Neural cell (in vitro differentiated cells): ENCODE measurements at regions not wholly inside any gene's neighbourhood (a gene's known extent, or its start where the extent isn't known, plus 50 kb on each side); places are given as distances from the start of the nearest gene placed in this dataset.

Source experiments
- H2AFZ ChIP-seq: fragments of 200-600, 300-800 bp; sonication (generic), shearing (Covaris generic); 2 replicates; pipeline ENCODE4 v1.6.0; 2014; ENCODE audit warnings: low read depth, mild to moderate bottlenecking, antibody characterized with exemption, low read length, moderate library complexity
- H3F3A ChIP-seq: fragments of 200-600 bp; shearing (Covaris generic); 2 replicates; pipeline ENCODE4 v1.6.1; 2016; ENCODE audit warnings: mild to moderate bottlenecking, moderate library complexity, mixed read lengths, antibody characterized with exemption, low read length; ENCODE audit not compliant: insufficient read depth, poor library complexity, severe bottlenecking
- H3K27ac ChIP-seq: fragments of 200-600, 300-800 bp; sonication (generic), shearing (Covaris generic); 2 replicates; pipeline ENCODE4 v1.5.1; 2014; ENCODE audit warnings: mild to moderate bottlenecking, low read length, moderate library complexity
- H3K27me3 ChIP-seq: fragments of 300-800, 200-600 bp; sonication (generic), shearing (Covaris generic); 2 replicates; pipeline ENCODE4 v1.6.0; 2014; ENCODE audit warnings: mild to moderate bottlenecking, low read depth, low read length, moderate library complexity; ENCODE audit not compliant: insufficient read depth
- H3K36me3 ChIP-seq: fragments of 300-800, 200-600 bp; sonication (generic), shearing (Covaris generic); 2 replicates; pipeline ENCODE4 v1.5.1; 2014; ENCODE audit warnings: mild to moderate bottlenecking, antibody characterized with exemption, low read length, moderate library complexity; ENCODE audit not compliant: insufficient read depth
- H3K4me2 ChIP-seq: fragments of 300-800, 200-600 bp; sonication (generic), shearing (Covaris generic); 2 replicates; pipeline ENCODE4 v1.6.0; 2014; ENCODE audit warnings: mild to moderate bottlenecking, low read length
- H3K4me3 ChIP-seq: fragments of 300-800, 200-600 bp; sonication (generic), shearing (Covaris generic); 2 replicates; pipeline ENCODE4 v1.5.1; 2014; ENCODE audit warnings: mild to moderate bottlenecking, low read length, moderate library complexity
- H3K79me2 ChIP-seq: fragments of 200-600 bp; shearing (Covaris generic); replicated peaks from 2 replicates; pipeline ENCODE4 v1.6.0; 2014; ENCODE audit warnings: mild to moderate bottlenecking, low read length, moderate library complexity; ENCODE audit not compliant: insufficient read depth
- H3K9ac ChIP-seq: fragments of 300-800, 200-600 bp; sonication (generic), shearing (Covaris generic); 2 replicates; pipeline ENCODE4 v1.6.1; 2016; ENCODE audit warnings: mild to moderate bottlenecking, low read length, mixed read lengths
- H3K9me2 ChIP-seq: fragments of 200-600 bp; shearing (Covaris generic); 2 replicates; pipeline ENCODE4 v1.6.1; 2016; ENCODE audit warnings: mild to moderate bottlenecking, low read length, mixed read lengths; ENCODE audit not compliant: insufficient read depth
- H3K9me3 ChIP-seq: fragments of 200-600, 300-800 bp; sonication (generic), shearing (Covaris generic); 2 replicates; pipeline ENCODE4 v1.6.1; 2016; ENCODE audit warnings: mild to moderate bottlenecking, mixed run types, low read length, moderate library complexity, mixed read lengths
- H4K20me1 ChIP-seq: fragments of 200-600 bp; shearing (Covaris generic); 2 replicates; pipeline ENCODE4 v1.6.1; 2016; ENCODE audit warnings: mild to moderate bottlenecking, mixed run types; ENCODE audit not compliant: insufficient read depth
- CTCF ChIP-seq: fragments of 450-650 bp; IDR thresholded peaks from 2 replicates; pipeline ENCODE4 v1.5.1; 2014; ENCODE audit warnings: antibody characterized with exemption, mild to moderate bottlenecking, moderate library complexity; ENCODE audit not compliant: poor library complexity, severe bottlenecking
- EP300 ChIP-seq: fragments of 450-650 bp; conservative IDR thresholded peaks from 2 replicates; pipeline ENCODE4 v1.6.1; 2014; ENCODE audit warnings: antibody characterized with exemption, mild to moderate bottlenecking, moderate library complexity; ENCODE audit not compliant: poor library complexity, severe bottlenecking
- EZH2 ChIP-seq: fragments of 200-600, 300-800 bp; shearing (Covaris generic), sonication (generic); IDR thresholded peaks from 2 replicates; pipeline ENCODE4 v1.6.1; 2014; ENCODE audit warnings: antibody characterized with exemption, low read length, borderline replicate concordance, mild to moderate bottlenecking; ENCODE audit not compliant: insufficient read depth, poor library complexity, severe bottlenecking
- MXI1 ChIP-seq: fragments of 450-650 bp; conservative IDR thresholded peaks from 2 replicates; pipeline ENCODE4 v1.6.1; 2014; ENCODE audit warnings: antibody characterized with exemption, mild to moderate bottlenecking; ENCODE audit not compliant: poor library complexity, severe bottlenecking
- POLR2AphosphoS5 ChIP-seq: IDR thresholded peaks from 2 replicates; pipeline ENCODE4 v1.6.1; 2012
- RAD21 ChIP-seq: fragments of 450-650 bp; conservative IDR thresholded peaks from 2 replicates; pipeline ENCODE4 v1.6.1; 2014; ENCODE audit warnings: antibody characterized with exemption, mild to moderate bottlenecking, moderate library complexity
- REST ChIP-seq: IDR thresholded peaks from 2 replicates; pipeline ENCODE4 v1.6.1; 2012; ENCODE audit warnings: borderline replicate concordance
- SMC3 ChIP-seq: fragments of 450-650 bp; conservative IDR thresholded peaks from 2 replicates; pipeline ENCODE4 v1.6.1; 2014; ENCODE audit warnings: antibody characterized with exemption, mild to moderate bottlenecking, moderate library complexity; ENCODE audit not compliant: poor library complexity
- TAF1 ChIP-seq: IDR thresholded peaks from 2 replicates; pipeline ENCODE4 v1.6.1; 2012; ENCODE audit warnings: low read depth

- Histone ChIP-seq H3K4me2 (no peak overlapping the region), H3K36me3 (no peaks in the 10 kb centered on the region), H3K4me3 (no peak overlapping the region), H4K20me1 (no peaks in the 10 kb centered on the region), H3F3A (no peaks in the 10 kb centered on the region), H3K79me2 (no peaks in the 10 kb centered on the region), H2AFZ (no peak overlapping the region), H3K9me3 (no peaks in the 10 kb centered on the region), H3K27me3 (no peaks in the 10 kb centered on the region), H3K9ac (no peak overlapping the region), H3K27ac (no peak overlapping the region), H3K9me2 (no peaks in the 10 kb centered on the region)
- TF ChIP-seq REST (no peak), POLR2AphosphoS5 (no peak), TAF1 (no peak), MXI1 (no peak), EP300 (no peak), CTCF (no peak), EZH2 (no peak), SMC3 (no peak), RAD21 (no peak)
These were observed 522.7 kb upstream of the CDH4 start for GRCh38 chr20:60729135-60729900.

- Histone ChIP-seq H3K9ac (no peak overlapping the region), H3F3A (no peaks in the 10 kb centered on the region), H3K4me2 (no peak overlapping the region), H3K27me3 (no peaks in the 10 kb centered on the region), H4K20me1 (no peaks in the 10 kb centered on the region), H3K36me3 (no peaks in the 10 kb centered on the region), H3K27ac (no peak overlapping the region), H3K4me3 (no peak overlapping the region), H3K9me2 (no peaks in the 10 kb centered on the region), H2AFZ (no peak overlapping the region), H3K9me3 (no peaks in the 10 kb centered on the region), H3K79me2 (no peaks in the 10 kb centered on the region)
- TF ChIP-seq EP300, result no peak
- TF ChIP-seq TAF1, result no peak
- TF ChIP-seq MXI1, result no peak
- TF ChIP-seq CTCF, result no peak
- no peak for TF ChIP-seq SMC3
- no peak for TF ChIP-seq REST
- no peak for TF ChIP-seq EZH2
- TF ChIP-seq POLR2AphosphoS5, result no peak
- no peak for TF ChIP-seq RAD21
These were observed 519.7 kb upstream of the CDH4 start for GRCh38 chr20:60732322-60732721.
